Type B pancreatic cell (in vitro differentiated cells): ENCODE measurements at regions not wholly inside any gene's neighbourhood (a gene's known extent, or its start where the extent isn't known, plus 50 kb on each side); places are given as distances from the start of the nearest gene placed in this dataset.
"Not testable (repeated sequence)": the region's sequence is repeated elsewhere in the genome, so short reads cannot be mapped to it uniquely, and the experiment has no call there.

Experiments used
- DNase-seq: peaks from one replicate; pipeline ENCODE4 v3.0.0; 2021; ENCODE audit warnings: mixed read lengths; ENCODE audit not compliant: unreplicated experiment; ENCODE audit errors: extremely low spot score
- H3K27ac Mint-ChIP-seq: 2 replicates; pipeline ENCODE4 v1.8.0; 2021; ENCODE audit warnings: mild to moderate bottlenecking, mixed read lengths
- H3K27me3 Mint-ChIP-seq: 2 replicates; pipeline ENCODE4 v1.8.0; 2021; ENCODE audit warnings: mixed read lengths
- H3K36me3 Mint-ChIP-seq: 2 replicates; pipeline ENCODE4 v1.8.0; 2021; ENCODE audit warnings: mixed read lengths
- H3K4me1 Mint-ChIP-seq: one replicate; pipeline ENCODE4 v1.8.0; 2021; ENCODE audit warnings: mixed read lengths; ENCODE audit not compliant: unreplicated experiment
- H3K4me3 Mint-ChIP-seq: 2 replicates; pipeline ENCODE4 v1.8.0; 2021; ENCODE audit warnings: mild to moderate bottlenecking, mixed read lengths
- H3K9me3 Mint-ChIP-seq: 2 replicates; pipeline ENCODE4 v1.8.0; 2021; ENCODE audit warnings: mixed read lengths
- CTCF ChIP-seq: fragments of 200-600 bp; sonication (generic); conservative IDR thresholded peaks from 2 replicates; pipeline ENCODE4 v1.5.0; 2021; ENCODE audit warnings: antibody characterized with exemption, mild to moderate bottlenecking

- Mint-ChIP-seq H3K36me3 (no peaks in the 10 kb centered on the region), H3K4me3 (no peak overlapping the region), H3K27ac (no peak overlapping the region), H3K27me3 (peaks cover 8% of the 10 kb centered on the region), H3K4me1 (peaks cover 7% of the 10 kb centered on the region), H3K9me3 (no peaks in the 10 kb centered on the region)
- TF ChIP-seq CTCF: peak; percentile 73
- DNase-seq: no peak
Measured at GRCh38 chr1:200258447-200259375, 151.1 kb downstream of the ZNF281 start.

- H3K9me3 Mint-ChIP-seq: no peaks in the 10 kb centered on the region
- peaks cover 8% of the 10 kb centered on the region for H3K27me3 Mint-ChIP-seq
- no peak overlapping the region for H3K4me3 Mint-ChIP-seq
- H3K4me1 Mint-ChIP-seq: peaks cover 7% of the 10 kb centered on the region
- H3K27ac Mint-ChIP-seq: no peak overlapping the region
- H3K36me3 Mint-ChIP-seq: no peaks in the 10 kb centered on the region
- no peak for TF ChIP-seq CTCF
- DNase-seq: no peak
Measured at GRCh38 chr1:200257235-200257634, 152.6 kb downstream of the ZNF281 start.

GRCh38 chr1:200254602-200255001 is 155.2 kb downstream of the ZNF281 start:
- not testable (repeated sequence) for H3K36me3 Mint-ChIP-seq, H3K9me3 Mint-ChIP-seq, H3K4me1 Mint-ChIP-seq, H3K4me3 Mint-ChIP-seq, H3K27ac Mint-ChIP-seq, DNase-seq
- H3K27me3 Mint-ChIP-seq: peaks cover 10% of the 10 kb centered on the region

- DNase-seq: no peak
- Mint-ChIP-seq H3K4me3 (no peak overlapping the region), H3K9me3 (no peaks in the 10 kb centered on the region), H3K27ac (no peak overlapping the region), H3K27me3 (peaks cover 10% of the 10 kb centered on the region), H3K4me1 (peaks cover under 1% of the 10 kb centered on the region), H3K36me3 (no peaks in the 10 kb centered on the region)
- TF ChIP-seq CTCF: no peak
Measured at GRCh38 chr1:200253774-200254495, 155.9 kb downstream of the ZNF281 start.

GRCh38 chr1:200252531-200252930 is 157.3 kb downstream of the ZNF281 start:
- no peak for DNase-seq
- no peaks in the 10 kb centered on the region for H3K9me3 Mint-ChIP-seq
- H3K4me1 Mint-ChIP-seq: peaks cover 10% of the 10 kb centered on the region
- no peak for TF ChIP-seq CTCF
- no peaks in the 10 kb centered on the region for H3K36me3 Mint-ChIP-seq
- H3K4me3 Mint-ChIP-seq: no peak overlapping the region
- H3K27ac Mint-ChIP-seq: no peak overlapping the region
- H3K27me3 Mint-ChIP-seq: peaks cover 19% of the 10 kb centered on the region

- no peaks in the 10 kb centered on the region for H3K9me3 Mint-ChIP-seq
- TF ChIP-seq CTCF: no peak
- no peak overlapping the region for H3K4me3 Mint-ChIP-seq
- no peaks in the 10 kb centered on the region for H3K36me3 Mint-ChIP-seq
- H3K27ac Mint-ChIP-seq: no peak overlapping the region
- H3K4me1 Mint-ChIP-seq: peaks cover 17% of the 10 kb centered on the region
- peaks cover 20% of the 10 kb centered on the region for H3K27me3 Mint-ChIP-seq
- DNase-seq: no peak
Measured at GRCh38 chr1:200250469-200250868, 159.4 kb downstream of the ZNF281 start.
